ENCODE measurements at regions not wholly inside any gene's neighbourhood (a gene's known extent, or its start where the extent isn't known, plus 50 kb on each side); places are given as distances from the start of the nearest gene placed in this dataset.

GRCh38 chr20:19947611-19948264 is 69.4 kb upstream of the NAA20 start:
- Histone ChIP-seq H3K4me3 (replicated peaks in 1 of 3; ENCODE audit: insufficient read depth in 1 of 3, low read depth in 2 of 3, low read length in 3 of 3) (no peak overlapping the region), H3K36me3 (replicated peaks in 1 of 2; ENCODE audit: control insufficient read depth in 1 of 2, insufficient read depth in 2 of 2, low read length in 2 of 2) (no peaks in the 10 kb centered on the region), H3K27me3 (ENCODE audit: control insufficient read depth in 1 of 2, insufficient read depth in 2 of 2, low read length in 2 of 2) (no peaks in the 10 kb centered on the region), H3K9ac (ENCODE audit: insufficient read depth, low read depth, low read length) (no peak overlapping the region), H2AFZ (ENCODE audit: low read length) (no peak overlapping the region), H3K9me3 (ENCODE audit: low read length) (no peaks in the 10 kb centered on the region), H4K20me1 (ENCODE audit: insufficient read depth, low read length) (no peaks in the 10 kb centered on the region), H3K27ac (ENCODE audit: extremely low read length, insufficient read depth, low read length) (no peak overlapping the region), H3K79me2 (ENCODE audit: insufficient read depth, low read length) (no peaks in the 10 kb centered on the region), H3K4me2 (ENCODE audit: low read depth, low read length) (no peak overlapping the region), H3K4me1 (ENCODE audit: insufficient read depth, low read length) (peaks cover 52% of the 10 kb centered on the region)
- BruUV-seq (replicated peaks), result no TSS peak
- intact Hi-C loops (cut with micrococcal nuclease; ENCODE audit: unreplicated experiment) (no loop called here), in situ Hi-C loops (cut with HindIII; ENCODE audit: extremely low pct_ligation_motif_present, low pct_unique_long_range_greater_than_20kb) (no loop called here)
- WGBS (ENCODE audit: low lambda C conversion rate), result 92% methylated on average over 10 of the region's 10 CpGs
- CTCF ChIA-PET (ENCODE audit: low intra/inter-chr PET ratio, low total read pairs), result no interaction called here
- FAIRE-seq (no peak), DNase-seq (ENCODE audit: low spot score) (no peak), ATAC-seq (no peak; the same call in 2 of the 3 replicates)
- POLR2A ChIA-PET, result no interaction called here
- TF ChIP-seq SRSF9 (IDR thresholded peaks at IDR 0.05; ENCODE audit: borderline replicate concordance, insufficient read depth, low read depth, low read length, poor library complexity, severe bottlenecking) (no peak), SYNCRIP (IDR thresholded peaks at IDR 0.05; ENCODE audit: insufficient read depth, low read depth, low read length) (no peak), TFAP4 (IDR thresholded peaks at IDR 0.05; ENCODE audit: borderline replicate concordance, low read depth) (no peak), E2F5 (CRISPR knock-in tag; conservative IDR thresholded peaks at IDR 0.05) (no peak), MBD4 (IDR thresholded peaks at IDR 0.05; ENCODE audit: borderline replicate concordance, low read length) (no peak), ZMYM4 (CRISPR knock-in tag; IDR thresholded peaks at IDR 0.05) (no peak), ATF2 (CRISPR knock-in tag; IDR thresholded peaks at IDR 0.05) (no peak), ARNT (IDR thresholded peaks at IDR 0.05) (no peak), KDM4B (CRISPR knock-in tag; IDR thresholded peaks at IDR 0.05) (no peak), ZNF737 (CRISPR knock-in tag; IDR thresholded peaks at IDR 0.05; ENCODE audit: borderline replicate concordance) (no peak), HOXD1 (CRISPR knock-in tag; IDR thresholded peaks at IDR 0.05) (no peak), GPBP1L1 (CRISPR knock-in tag; IDR thresholded peaks at IDR 0.05) (no peak), PRMT3 (CRISPR knock-in tag; IDR thresholded peaks at IDR 0.05; ENCODE audit: borderline replicate concordance, low read depth) (no peak), IKZF4 (CRISPR knock-in tag; IDR thresholded peaks at IDR 0.05; ENCODE audit: borderline replicate concordance, low read depth, not compliant biosample characterization) (no peak), ZBTB39 (CRISPR knock-in tag; IDR thresholded peaks at IDR 0.05) (no peak), ZNF530 (CRISPR knock-in tag; IDR thresholded peaks at IDR 0.05; ENCODE audit: low read depth) (no peak)

Measured in HepG2 (cell line).